ENCODE measurements at regions not wholly inside any gene's neighbourhood (a gene's known extent, or its start where the extent isn't known, plus 50 kb on each side); places are given as distances from the start of the nearest gene placed in this dataset.

DNA sequence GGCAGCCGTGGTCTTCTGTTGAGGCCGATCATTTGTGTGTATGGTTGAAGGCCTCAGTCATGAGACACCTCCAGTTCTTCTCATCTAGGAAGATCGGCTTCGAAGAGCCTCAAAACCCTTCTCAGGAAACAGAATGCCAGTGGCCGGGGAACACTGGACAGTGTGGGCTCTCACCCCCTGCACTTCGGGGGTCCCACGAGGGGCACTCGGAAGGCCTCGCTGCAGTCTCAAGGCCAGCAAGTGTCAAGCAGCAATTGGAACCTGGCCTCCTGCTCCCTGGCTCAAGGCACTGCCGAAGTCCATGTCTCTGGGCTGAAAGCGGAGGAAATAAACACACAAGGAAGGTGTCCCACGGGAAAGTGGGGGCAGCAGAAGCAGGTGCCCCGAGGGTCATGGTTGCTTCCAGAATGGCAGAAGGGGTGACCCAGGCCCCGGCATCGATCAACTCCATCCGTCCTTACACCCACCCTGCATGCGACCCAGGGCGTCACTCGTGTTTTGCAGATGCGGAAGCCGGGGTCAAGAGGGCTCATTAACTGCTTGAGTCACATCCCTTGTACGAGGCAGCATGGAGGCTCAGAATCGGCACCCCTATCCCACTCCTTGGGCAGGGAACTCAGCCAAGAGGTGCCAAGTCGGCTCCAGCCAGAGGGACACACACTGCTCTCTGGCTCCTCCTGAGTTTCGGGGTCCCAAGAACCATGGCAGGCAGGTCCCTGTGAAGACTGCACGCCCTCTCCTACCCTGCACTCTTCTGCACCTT is 231.3 kb upstream of the SHH start:
- TF ChIP-seq, protein P1, sequence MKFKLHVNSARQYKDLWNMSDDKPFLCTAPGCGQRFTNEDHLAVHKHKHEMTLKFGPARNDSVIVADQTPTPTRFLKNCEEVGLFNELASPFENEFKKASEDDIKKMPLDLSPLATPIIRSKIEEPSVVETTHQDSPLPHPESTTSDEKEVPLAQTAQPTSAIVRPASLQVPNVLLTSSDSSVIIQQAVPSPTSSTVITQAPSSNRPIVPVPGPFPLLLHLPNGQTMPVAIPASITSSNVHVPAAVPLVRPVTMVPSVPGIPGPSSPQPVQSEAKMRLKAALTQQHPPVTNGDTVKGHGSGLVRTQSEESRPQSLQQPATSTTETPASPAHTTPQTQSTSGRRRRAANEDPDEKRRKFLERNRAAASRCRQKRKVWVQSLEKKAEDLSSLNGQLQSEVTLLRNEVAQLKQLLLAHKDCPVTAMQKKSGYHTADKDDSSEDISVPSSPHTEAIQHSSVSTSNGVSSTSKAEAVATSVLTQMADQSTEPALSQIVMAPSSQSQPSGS (CRISPR knock-in tag; IDR thresholded peaks at IDR 0.05): no peak
- no peak; the same call in 1 of the 2 replicates for TF ChIP-seq EZH2 (conservative IDR thresholded peaks at IDR 0.05; ENCODE audit: low read depth, low read length)

All from HepG2 (cell line).